GM20000 (cell line): ENCODE measurements at regions not wholly inside any gene's neighbourhood (a gene's known extent, or its start where the extent isn't known, plus 50 kb on each side); places are given as distances from the start of the nearest gene placed in this dataset.

Experiments used
- DNase-seq: peaks from one replicate; pipeline ENCODE4 v3.0.0; 2012; ENCODE audit warnings: low spot score
- TF ChIP-seq, protein P1 (sequence below): IDR thresholded peaks from 2 replicates; pipeline ENCODE4 v1.5.1; 2012; ENCODE audit warnings: mild to moderate bottlenecking, control low read depth; ENCODE audit errors: extremely low read depth, missing control alignments

- no peak for DNase-seq
- TF ChIP-seq, protein P1, sequence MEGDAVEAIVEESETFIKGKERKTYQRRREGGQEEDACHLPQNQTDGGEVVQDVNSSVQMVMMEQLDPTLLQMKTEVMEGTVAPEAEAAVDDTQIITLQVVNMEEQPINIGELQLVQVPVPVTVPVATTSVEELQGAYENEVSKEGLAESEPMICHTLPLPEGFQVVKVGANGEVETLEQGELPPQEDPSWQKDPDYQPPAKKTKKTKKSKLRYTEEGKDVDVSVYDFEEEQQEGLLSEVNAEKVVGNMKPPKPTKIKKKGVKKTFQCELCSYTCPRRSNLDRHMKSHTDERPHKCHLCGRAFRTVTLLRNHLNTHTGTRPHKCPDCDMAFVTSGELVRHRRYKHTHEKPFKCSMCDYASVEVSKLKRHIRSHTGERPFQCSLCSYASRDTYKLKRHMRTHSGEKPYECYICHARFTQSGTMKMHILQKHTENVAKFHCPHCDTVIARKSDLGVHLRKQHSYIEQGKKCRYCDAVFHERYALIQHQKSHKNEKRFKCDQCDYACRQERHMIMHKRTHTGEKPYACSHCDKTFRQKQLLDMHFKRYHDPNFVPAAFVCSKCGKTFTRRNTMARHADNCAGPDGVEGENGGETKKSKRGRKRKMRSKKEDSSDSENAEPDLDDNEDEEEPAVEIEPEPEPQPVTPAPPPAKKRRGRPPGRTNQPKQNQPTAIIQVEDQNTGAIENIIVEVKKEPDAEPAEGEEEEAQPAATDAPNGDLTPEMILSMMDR: no peak
Measured at GRCh38 chr11:70881948-70882715, 370.2 kb downstream of the SHANK2 start.

DNA sequence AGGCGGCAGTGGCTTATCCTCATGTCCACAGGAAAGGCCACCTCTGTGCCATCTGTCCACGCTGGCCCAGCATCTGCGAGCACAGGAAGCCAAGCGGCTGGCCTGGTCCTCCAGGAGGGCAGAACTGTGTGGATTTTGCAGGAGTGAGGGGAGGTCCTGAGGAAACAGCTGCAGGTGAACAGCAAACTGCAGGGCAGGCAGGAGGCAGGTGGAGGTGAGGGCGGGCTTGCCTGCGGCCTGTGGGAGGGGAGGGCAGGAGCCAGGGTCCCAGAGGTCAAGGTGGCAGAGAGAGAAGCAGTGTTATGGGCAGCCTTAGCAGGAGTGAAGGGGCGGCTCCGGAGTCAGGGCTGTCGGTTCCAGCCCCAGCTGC lies 369.7 kb downstream of the SHANK2 start:
- TF ChIP-seq, protein P1: no peak
- DNase-seq: no peak

DNA sequence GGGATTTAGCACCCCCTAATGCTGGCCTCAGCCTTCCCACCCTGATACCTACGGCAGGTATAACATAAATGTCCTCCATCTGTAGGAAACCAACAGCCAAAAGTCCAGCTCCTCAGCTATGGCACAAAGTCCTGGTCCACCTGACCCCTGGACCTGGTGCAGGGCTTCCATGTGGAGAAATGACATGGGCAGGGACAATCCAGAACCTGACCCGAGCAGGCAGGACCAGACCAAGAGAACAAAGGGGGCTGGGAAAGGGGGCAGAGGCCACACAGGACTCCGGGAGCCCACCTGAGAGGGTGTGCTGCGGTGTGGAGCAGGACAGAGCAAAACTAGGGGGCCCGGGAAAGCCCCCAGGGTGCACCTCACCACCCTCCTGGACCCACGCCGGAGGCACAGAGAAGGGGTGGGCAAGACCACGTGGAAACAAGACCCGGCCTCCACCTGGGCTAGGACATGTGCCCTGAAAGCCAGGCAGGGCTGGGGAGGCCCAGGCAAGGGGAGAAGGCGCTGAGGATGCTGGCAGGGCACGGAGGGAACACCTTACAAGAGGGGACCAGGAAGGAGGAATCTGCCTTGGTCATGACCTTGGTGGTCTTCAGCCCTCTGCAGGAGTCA lies 368.9 kb downstream of the SHANK2 start:
- TF ChIP-seq, protein P1: no peak
- no peak for DNase-seq

DNA sequence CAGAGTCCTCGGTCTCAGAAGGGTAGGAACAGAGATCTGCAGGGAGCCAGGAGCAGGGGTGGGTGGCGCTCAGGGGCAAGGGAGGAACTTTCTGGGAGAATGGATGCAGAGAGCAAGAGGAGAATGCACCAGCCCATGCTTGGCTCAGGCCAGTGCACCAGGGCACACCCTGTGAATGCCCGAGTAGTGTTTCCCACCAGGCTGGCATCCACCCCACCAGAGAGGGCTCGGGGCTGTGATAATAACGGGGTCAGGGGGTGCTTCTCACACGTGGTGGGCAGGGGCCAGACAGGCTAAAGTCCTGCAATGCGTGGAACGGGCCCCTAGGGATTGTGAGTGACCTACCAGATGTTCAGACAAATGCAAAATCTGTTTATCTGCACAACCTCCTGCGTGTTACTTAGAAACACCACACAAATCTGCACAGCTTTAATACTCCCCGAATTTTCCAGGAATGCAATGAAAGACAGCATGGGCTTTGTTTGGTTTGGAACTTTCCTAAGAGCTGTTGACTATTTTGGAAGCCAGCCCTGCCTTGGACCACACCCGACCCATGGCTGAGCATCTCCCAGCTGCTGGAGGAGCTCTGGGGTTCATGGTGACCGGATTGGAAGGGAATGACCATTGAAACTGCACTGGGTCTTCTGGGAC lies 368.3 kb downstream of the SHANK2 start:
- no peak for DNase-seq
- TF ChIP-seq, protein P1: no peak

GRCh38 chr11:70885281-70886231 lies 366.8 kb downstream of the SHANK2 start:
- no peak for DNase-seq
- TF ChIP-seq, protein P1: no peak

GRCh38 chr11:70886256-70886655 lies 366.1 kb downstream of the SHANK2 start:
- TF ChIP-seq, protein P1: no peak

More at GRCh38 chr11:70886256-70886655, 366.1 kb downstream of the SHANK2 start:
- no peak for DNase-seq
